OCI-LY7 (cell line): ENCODE measurements at regions not wholly inside any gene's neighbourhood (a gene's known extent, or its start where the extent isn't known, plus 50 kb on each side); places are given as distances from the start of the nearest gene placed in this dataset.

Experiments used
- BruUV-seq: library from RNA; stranded (reverse); fragments of 400-500 nt; replicated peaks from 2 replicates; lab custom pipeline; 2021; lab: Mats Ljungman, UMichigan
- CTCF ChIA-PET: fragments of 300-600 bp; sonication (Branson Sonifier 250); formaldehyde crosslinking; loops from one replicate; lab custom pipeline; 2022; ENCODE audit warnings: antibody characterized with exemption; ENCODE audit not compliant: unreplicated experiment; lab: Charles Lee
- POLR2A ChIA-PET: fragments of 300-600 bp; sonication (Branson Sonifier 250); formaldehyde crosslinking; loops from one replicate; lab custom pipeline; 2022; ENCODE audit warnings: antibody characterized with exemption; lab: Charles Lee
- DNase-seq: peaks from one replicate; pipeline ENCODE4 v3.0.0-alpha.2; 2015; ENCODE audit warnings: low spot score
- H2AFZ ChIP-seq: fragments of 200-600 bp; sonication (generic), shearing (Covaris generic); 2 replicates; pipeline ENCODE4 v1.6.1; 2014; ENCODE audit warnings: mild to moderate bottlenecking, antibody characterized with exemption, low read length, moderate library complexity
- H3K27ac ChIP-seq: fragments of 200-600 bp; sonication (generic); 2 replicates; pipeline ENCODE4 v1.5.1; 2014; ENCODE audit warnings: mixed run types, low read depth, mild to moderate bottlenecking, moderate library complexity, low read length, inconsistent platforms; ENCODE audit not compliant: poor library complexity, severe bottlenecking
- H3K36me3 ChIP-seq: fragments of 200-600 bp; sonication (generic); 2 replicates; pipeline ENCODE4 v1.6.1; 2014; ENCODE audit warnings: mild to moderate bottlenecking, antibody characterized with exemption, low read length, moderate library complexity, mixed read lengths; ENCODE audit not compliant: insufficient read depth
- H3K4me1 ChIP-seq: fragments of 200-600 bp; sonication (generic); 2 replicates; pipeline ENCODE4 v1.5.1; 2014; ENCODE audit warnings: mild to moderate bottlenecking, low read length; ENCODE audit not compliant: insufficient read depth, poor library complexity, severe bottlenecking
- H3K4me2 ChIP-seq: fragments of 200-600 bp; sonication (generic); 2 replicates; pipeline ENCODE4 v1.6.1; 2014; ENCODE audit warnings: mild to moderate bottlenecking, low read length
- H3K4me3 ChIP-seq: fragments of 200-600 bp; sonication (generic); 2 replicates; pipeline ENCODE4 v1.5.1; 2014; ENCODE audit warnings: mild to moderate bottlenecking, low read depth, low read length; ENCODE audit not compliant: poor library complexity, severe bottlenecking
- H3K79me2 ChIP-seq: fragments of 200-600 bp; sonication (generic); 2 replicates; pipeline ENCODE4 v1.6.1; 2016; ENCODE audit warnings: low read depth, mild to moderate bottlenecking, low read length, moderate library complexity, mixed read lengths; ENCODE audit not compliant: insufficient read depth
- H3K9me2 ChIP-seq: fragments of 200-600 bp; sonication (generic); 2 replicates; pipeline ENCODE4 v1.6.1; 2016; ENCODE audit warnings: mild to moderate bottlenecking, low read length, mixed read lengths; ENCODE audit not compliant: insufficient read depth
- H3K9me3 ChIP-seq: fragments of 200-600 bp; sonication (generic); 2 replicates; pipeline ENCODE4 v1.6.1; 2014; ENCODE audit warnings: mild to moderate bottlenecking, mixed run types, low read length, mixed read lengths
- H4K20me1 ChIP-seq: fragments of 200-600 bp; sonication (generic); 2 replicates; pipeline ENCODE4 v1.6.1; 2014; ENCODE audit warnings: mild to moderate bottlenecking, antibody characterized with exemption, low read length, moderate library complexity, mixed read lengths; ENCODE audit not compliant: insufficient read depth
- EZH2phosphoT487 ChIP-seq: fragments of 200-600 bp; sonication (generic); IDR thresholded peaks from 2 replicates; pipeline ENCODE4 v1.6.1; 2018; ENCODE audit warnings: low read depth, borderline replicate concordance, mild to moderate bottlenecking, mixed run types, antibody characterized with exemption, low read length, moderate library complexity, mixed read lengths
- intact Hi-C: fragments of 100-400 bp; cut with micrococcal nuclease; formaldehyde crosslinking; loops from one replicate; pipeline ENCODE4 v1.10.0; 2022; ENCODE audit not compliant: unreplicated experiment
- TF ChIP-seq, protein P1 (sequence below): fragments of 200-600 bp; sonication (generic); conservative IDR thresholded peaks from 2 replicates; pipeline ENCODE4 v1.5.1; 2014; ENCODE audit warnings: mild to moderate bottlenecking, antibody characterized with exemption, low read length, moderate library complexity, mixed read lengths

GRCh38 chr11:112655371-112655770 is 305.8 kb upstream of the NCAM1 start:
- POLR2A ChIA-PET = no interaction called here
- no peak overlapping the region for H2AFZ ChIP-seq
- no TSS peak for BruUV-seq
- H3K27ac ChIP-seq = no peak overlapping the region
- CTCF ChIA-PET = no interaction called here
- TF ChIP-seq, protein P1, sequence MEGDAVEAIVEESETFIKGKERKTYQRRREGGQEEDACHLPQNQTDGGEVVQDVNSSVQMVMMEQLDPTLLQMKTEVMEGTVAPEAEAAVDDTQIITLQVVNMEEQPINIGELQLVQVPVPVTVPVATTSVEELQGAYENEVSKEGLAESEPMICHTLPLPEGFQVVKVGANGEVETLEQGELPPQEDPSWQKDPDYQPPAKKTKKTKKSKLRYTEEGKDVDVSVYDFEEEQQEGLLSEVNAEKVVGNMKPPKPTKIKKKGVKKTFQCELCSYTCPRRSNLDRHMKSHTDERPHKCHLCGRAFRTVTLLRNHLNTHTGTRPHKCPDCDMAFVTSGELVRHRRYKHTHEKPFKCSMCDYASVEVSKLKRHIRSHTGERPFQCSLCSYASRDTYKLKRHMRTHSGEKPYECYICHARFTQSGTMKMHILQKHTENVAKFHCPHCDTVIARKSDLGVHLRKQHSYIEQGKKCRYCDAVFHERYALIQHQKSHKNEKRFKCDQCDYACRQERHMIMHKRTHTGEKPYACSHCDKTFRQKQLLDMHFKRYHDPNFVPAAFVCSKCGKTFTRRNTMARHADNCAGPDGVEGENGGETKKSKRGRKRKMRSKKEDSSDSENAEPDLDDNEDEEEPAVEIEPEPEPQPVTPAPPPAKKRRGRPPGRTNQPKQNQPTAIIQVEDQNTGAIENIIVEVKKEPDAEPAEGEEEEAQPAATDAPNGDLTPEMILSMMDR = no peak
- TF ChIP-seq EZH2phosphoT487 = no peak
- DNase-seq = no peak
- H3K4me1 ChIP-seq = no peaks in the 10 kb centered on the region
- no peaks in the 10 kb centered on the region for H3K9me3 ChIP-seq
- no peak overlapping the region for H3K4me3 ChIP-seq
- intact Hi-C loops = no loop called here
- no peaks in the 10 kb centered on the region for H3K9me2 ChIP-seq
- H3K79me2 ChIP-seq = no peaks in the 10 kb centered on the region
- H3K36me3 ChIP-seq = no peaks in the 10 kb centered on the region
- H3K4me2 ChIP-seq = no peak overlapping the region
- no peaks in the 10 kb centered on the region for H4K20me1 ChIP-seq

GRCh38 chr11:112656772-112657428 is 304.3 kb upstream of the NCAM1 start:
- intact Hi-C loops = no loop called here
- no peaks in the 10 kb centered on the region for H3K36me3 ChIP-seq
- no peaks in the 10 kb centered on the region for H3K9me2 ChIP-seq
- H3K9me3 ChIP-seq = no peaks in the 10 kb centered on the region
- no peaks in the 10 kb centered on the region for H3K4me1 ChIP-seq
- DNase-seq = no peak
- ChIA-PET CTCF (no interaction called here), POLR2A (interaction anchor here (0.7 kb wide), 1 partner anchor 44 kb away, joined by 3 read pairs; no protein-coding TSS in a partner anchor)
- H3K79me2 ChIP-seq = no peaks in the 10 kb centered on the region
- H3K27ac ChIP-seq = no peak overlapping the region
- TF ChIP-seq EZH2phosphoT487 = no peak
- TF ChIP-seq, protein P1 = no peak
- BruUV-seq = no TSS peak
- no peaks in the 10 kb centered on the region for H4K20me1 ChIP-seq
- H2AFZ ChIP-seq = no peak overlapping the region
- no peak overlapping the region for H3K4me2 ChIP-seq
- H3K4me3 ChIP-seq = no peak overlapping the region

GRCh38 chr11:112658431-112658878 is 302.8 kb upstream of the NCAM1 start:
- Histone ChIP-seq H3K36me3 (no peaks in the 10 kb centered on the region), H3K79me2 (no peaks in the 10 kb centered on the region), H3K4me2 (no peak overlapping the region), H3K4me1 (no peaks in the 10 kb centered on the region), H3K4me3 (no peak overlapping the region), H3K9me3 (no peaks in the 10 kb centered on the region), H4K20me1 (no peaks in the 10 kb centered on the region), H2AFZ (no peak overlapping the region), H3K27ac (no peak overlapping the region), H3K9me2 (no peaks in the 10 kb centered on the region)
- no peak for DNase-seq
- no TSS peak for BruUV-seq
- intact Hi-C loops = no loop called here
- ChIA-PET CTCF (no interaction called here), POLR2A (no interaction called here)
- TF ChIP-seq, protein P1 = no peak
- TF ChIP-seq EZH2phosphoT487 = no peak
